Upper lobe of left lung (tissue), 4 donors: ENCODE measurements at regions not wholly inside any gene's neighbourhood (a gene's known extent, or its start where the extent isn't known, plus 50 kb on each side); places are given as distances from the start of the nearest gene placed in this dataset.

Source experiments
- POLR2A ChIP-seq, 4 donors: fragments of 450-650 bp; IDR thresholded peaks; one replicate each; pipeline ENCODE4 v1.5.1; 2016 to 2017; ENCODE audit warnings: antibody characterized with exemption in 4 of 4, mild to moderate bottlenecking in 2 of 4
- POLR2AphosphoS5 ChIP-seq, 2 donors: sonication (generic); formaldehyde crosslinking; IDR thresholded peaks; one replicate each; pipeline ENCODE4 v1.5.1; 2017; ENCODE audit warnings: antibody characterized with exemption in 2 of 2

- TF ChIP-seq POLR2AphosphoS5 (IDR thresholded peaks at IDR 0.05) (no peak), POLR2A (IDR thresholded peaks at IDR 0.05) (no peak)
Observed at GRCh38 chr11:100586361-100587101, 100.6 kb upstream of the ARHGAP42 start.
